BE2C (cell line): ENCODE measurements at regions not wholly inside any gene's neighbourhood (a gene's known extent, or its start where the extent isn't known, plus 50 kb on each side); places are given as distances from the start of the nearest gene placed in this dataset.

Source experiments
- DNase-seq: peaks from one replicate; pipeline ENCODE4 v3.0.0-alpha.2; 2020
- H3K27me3 ChIP-seq: fragments of 250-450 bp; sonication (Bioruptor Pico); 2 replicates; pipeline ENCODE4 v1.5.1; 2020; ENCODE audit warnings: mild to moderate bottlenecking
- H3K36me3 ChIP-seq: fragments of 250-450 bp; sonication (Bioruptor Pico); 2 replicates; pipeline ENCODE4 v1.5.1; 2020; ENCODE audit warnings: mild to moderate bottlenecking
- H3K4me1 ChIP-seq: fragments of 250-450 bp; sonication (Bioruptor Pico); 2 replicates; pipeline ENCODE4 v1.5.1; 2020
- H3K4me3 ChIP-seq: 2 replicates; pipeline ENCODE4 v1.5.1; 2011; ENCODE audit warnings: low read depth, low read length
- H3K9me3 ChIP-seq: fragments of 250-450 bp; sonication (Bioruptor Pico); 2 replicates; pipeline ENCODE4 v1.5.1; 2020
- CTCF ChIP-seq: IDR thresholded peaks from 2 replicates; pipeline ENCODE4 v1.5.1; 2012; ENCODE audit warnings: mild to moderate bottlenecking, low read depth, low read length

DNA sequence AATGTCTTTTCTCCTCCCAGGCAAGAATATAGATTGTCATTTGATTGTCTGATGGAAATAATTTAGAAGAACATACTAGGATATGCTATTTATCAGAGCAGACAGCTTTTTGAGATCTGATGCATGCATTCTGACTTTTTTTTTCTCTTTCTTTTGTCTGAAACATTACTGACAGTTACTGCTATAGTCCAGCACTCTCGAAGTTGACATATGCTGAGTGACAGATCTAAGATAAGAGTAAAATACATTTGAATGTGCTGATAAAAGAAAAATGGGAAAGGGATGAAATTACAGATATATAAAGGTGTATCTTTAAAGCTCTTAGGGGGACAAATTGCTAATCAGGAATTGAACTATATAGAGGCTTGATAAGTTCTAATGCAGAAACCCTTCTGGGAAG, 753.8 kb upstream of the TENM4 start:
- no peaks in the 10 kb centered on the region for H3K36me3 ChIP-seq
- H3K4me3 ChIP-seq, result no peak overlapping the region
- H3K4me1 ChIP-seq, result no peaks in the 10 kb centered on the region
- H3K9me3 ChIP-seq, result no peaks in the 10 kb centered on the region
- TF ChIP-seq CTCF, result no peak
- DNase-seq, result no peak
- H3K27me3 ChIP-seq, result no peaks in the 10 kb centered on the region

DNA sequence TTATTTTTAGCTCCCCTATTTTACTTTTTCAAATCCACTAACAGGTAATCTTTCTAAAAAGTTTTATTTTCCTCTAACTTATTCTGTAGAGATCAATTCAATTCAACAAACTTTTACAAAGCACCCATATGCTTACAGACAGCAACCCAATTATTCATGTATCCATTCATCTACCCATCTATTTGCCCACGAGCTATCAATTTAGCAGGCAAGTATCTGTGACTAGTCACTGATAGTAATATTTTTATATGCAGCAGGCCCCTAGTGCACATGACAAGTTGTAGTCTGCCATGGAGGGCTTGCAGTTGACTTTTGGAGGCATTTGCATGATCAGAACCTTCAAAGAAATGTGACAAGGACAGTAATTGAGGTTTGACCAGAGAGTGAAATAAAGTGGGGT, 753.2 kb upstream of the TENM4 start:
- TF ChIP-seq CTCF, result no peak
- Histone ChIP-seq H3K9me3 (no peaks in the 10 kb centered on the region), H3K27me3 (no peaks in the 10 kb centered on the region), H3K36me3 (no peaks in the 10 kb centered on the region), H3K4me3 (no peak overlapping the region), H3K4me1 (no peaks in the 10 kb centered on the region)
- no peak for DNase-seq

DNA sequence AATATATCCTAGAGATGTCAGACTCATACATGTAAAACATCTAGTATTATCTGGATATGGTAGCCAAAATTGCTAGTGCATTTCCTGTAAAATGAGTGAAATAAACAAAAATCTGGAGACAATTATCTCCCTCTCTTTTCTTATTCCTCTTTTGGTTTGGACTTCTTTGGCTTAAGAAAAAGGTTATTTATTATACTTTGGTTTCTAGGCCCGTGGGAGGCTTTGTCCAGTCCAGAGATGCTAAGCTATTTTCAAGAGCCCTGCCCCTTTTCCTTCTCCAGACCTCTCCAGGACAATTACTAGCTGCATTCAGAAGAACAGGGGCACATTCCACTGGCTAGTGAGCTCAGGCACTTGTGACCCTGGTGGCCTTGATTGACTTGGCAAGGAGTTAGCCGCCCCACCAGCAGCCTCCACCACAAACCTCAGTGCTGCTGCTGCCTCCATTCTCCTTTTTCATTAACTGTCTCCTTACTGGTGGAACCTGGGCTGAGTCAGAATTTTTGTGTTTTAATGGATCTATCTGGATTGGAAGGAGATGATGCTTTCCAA, 747.3 kb upstream of the TENM4 start:
- H3K27me3 ChIP-seq, result no peaks in the 10 kb centered on the region
- DNase-seq, result no peak
- no peaks in the 10 kb centered on the region for H3K4me1 ChIP-seq
- TF ChIP-seq CTCF, result no peak
- H3K36me3 ChIP-seq, result no peaks in the 10 kb centered on the region
- no peaks in the 10 kb centered on the region for H3K9me3 ChIP-seq
- H3K4me3 ChIP-seq, result no peak overlapping the region

GRCh38 chr11:80186692-80187091, 745.9 kb upstream of the TENM4 start:
- no peak for DNase-seq

GRCh38 chr11:80182901-80183300, 742.1 kb upstream of the TENM4 start:
- no peak overlapping the region for H3K4me3 ChIP-seq
- DNase-seq, result no peak
- no peaks in the 10 kb centered on the region for H3K27me3 ChIP-seq
- TF ChIP-seq CTCF, result no peak
- H3K4me1 ChIP-seq, result no peaks in the 10 kb centered on the region
- H3K9me3 ChIP-seq, result no peaks in the 10 kb centered on the region
- H3K36me3 ChIP-seq, result no peaks in the 10 kb centered on the region

More at GRCh38 chr11:80186692-80187091, 745.9 kb upstream of the TENM4 start:
- Histone ChIP-seq H3K4me3 (no peak overlapping the region), H3K4me1 (no peaks in the 10 kb centered on the region), H3K36me3 (no peaks in the 10 kb centered on the region), H3K27me3 (no peaks in the 10 kb centered on the region), H3K9me3 (no peaks in the 10 kb centered on the region)
- no peak for TF ChIP-seq CTCF

DNA sequence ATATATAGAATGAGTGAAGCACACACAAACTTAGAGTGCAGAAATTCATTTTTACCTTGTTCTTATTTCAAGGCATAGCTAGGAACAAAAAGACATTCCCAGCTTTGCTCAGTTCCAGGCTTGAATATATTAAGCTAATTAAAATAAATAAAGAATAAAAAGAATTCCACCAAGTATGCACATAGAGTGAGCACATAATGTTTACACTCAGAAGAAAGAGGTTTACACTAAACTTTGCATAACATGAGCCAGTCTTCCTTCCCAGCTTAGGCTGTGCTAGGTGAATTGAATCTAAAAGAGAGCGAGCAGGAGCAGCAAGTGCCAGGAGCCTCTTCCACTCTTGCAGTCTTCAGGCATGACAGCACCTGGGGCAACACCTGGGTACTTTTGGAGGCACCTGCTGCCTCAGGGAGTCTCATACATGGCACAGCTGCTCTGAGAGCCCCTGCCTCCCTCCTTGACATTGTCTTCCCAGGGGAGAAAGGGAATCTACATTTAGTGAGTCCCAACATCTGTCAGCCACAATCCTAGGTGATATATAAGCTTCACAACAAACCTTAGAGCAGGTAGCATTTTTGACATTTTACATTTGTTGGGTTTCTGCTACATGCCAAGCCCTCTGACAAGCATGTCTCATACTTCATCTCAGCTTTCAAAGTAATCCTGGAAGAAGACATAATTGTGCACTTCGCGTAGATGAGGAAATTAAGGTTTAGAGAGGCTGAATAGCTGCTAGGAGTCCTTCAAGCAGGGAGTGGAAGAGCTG, 732.7 kb upstream of the TENM4 start:
- H3K36me3 ChIP-seq, result no peaks in the 10 kb centered on the region

More for the DNA sequence above, 732.7 kb upstream of the TENM4 start:
- DNase-seq, result no peak
- H3K4me3 ChIP-seq, result no peak overlapping the region
- H3K9me3 ChIP-seq, result no peaks in the 10 kb centered on the region
- no peaks in the 10 kb centered on the region for H3K27me3 ChIP-seq
- TF ChIP-seq CTCF, result no peak
- no peaks in the 10 kb centered on the region for H3K4me1 ChIP-seq
